H9 (cell line): ENCODE measurements at regions not wholly inside any gene's neighbourhood (a gene's known extent, or its start where the extent isn't known, plus 50 kb on each side); places are given as distances from the start of the nearest gene placed in this dataset.

Source experiments
- DNase-seq: peaks from one replicate; pipeline ENCODE4 v3.0.0-alpha.2; 2017
- H2AFZ ChIP-seq: one replicate; pipeline ENCODE4 v1.6.1; 2013; ENCODE audit warnings: mild to moderate bottlenecking, low read length, control low read depth, moderate library complexity
- H2AK5ac ChIP-seq: 2 replicates; pipeline ENCODE4 v1.6.1; 2013; ENCODE audit warnings: low read length, control low read depth, mixed read lengths; ENCODE audit not compliant: insufficient read length
- H2BK120ac ChIP-seq: one replicate; pipeline ENCODE4 v1.6.1; 2013; ENCODE audit warnings: low read depth, mild to moderate bottlenecking, low read length, control low read depth, inconsistent platforms; ENCODE audit not compliant: poor library complexity, severe bottlenecking
- H2BK12ac ChIP-seq: 2 replicates; pipeline ENCODE4 v1.6.1; 2013; ENCODE audit warnings: low read length, control low read depth, mixed read lengths, low read depth; ENCODE audit not compliant: insufficient read length
- H2BK15ac ChIP-seq: 2 replicates; pipeline ENCODE4 v1.6.1; 2013; ENCODE audit warnings: low read depth, low read length, control low read depth
- H2BK20ac ChIP-seq: one replicate; pipeline ENCODE4 v1.6.1; 2013; ENCODE audit warnings: low read depth, mild to moderate bottlenecking, low read length, control low read depth, inconsistent platforms; ENCODE audit not compliant: poor library complexity, severe bottlenecking
- H2BK5ac ChIP-seq: 2 replicates; pipeline ENCODE4 v1.6.1; 2013; ENCODE audit warnings: low read length, control low read depth, mixed read lengths; ENCODE audit not compliant: insufficient read length
- H3K14ac ChIP-seq: 2 replicates; pipeline ENCODE4 v1.6.1; 2013; ENCODE audit warnings: low read length, control low read depth; ENCODE audit not compliant: insufficient read depth
- H3K18ac ChIP-seq: 2 replicates; pipeline ENCODE4 v1.6.1; 2013; ENCODE audit warnings: low read depth, mild to moderate bottlenecking, mixed read lengths, low read length, control low read depth; ENCODE audit not compliant: insufficient read length
- H3K23ac ChIP-seq: 2 replicates; pipeline ENCODE4 v1.6.1; 2013; ENCODE audit warnings: low read length, control low read depth, mixed read lengths, low read depth; ENCODE audit not compliant: insufficient read length
- H3K23me2 ChIP-seq: 2 replicates; pipeline ENCODE4 v1.6.1; 2013; ENCODE audit warnings: low read depth, mild to moderate bottlenecking, mixed read lengths, low read length, control low read depth; ENCODE audit not compliant: insufficient read length, poor library complexity, severe bottlenecking
- H3K27ac ChIP-seq: 2 replicates; pipeline ENCODE4 v1.5.1; 2013; ENCODE audit warnings: low read length, control low read depth, mixed read lengths, low read depth; ENCODE audit not compliant: insufficient read length
- H3K27me3 ChIP-seq: 2 replicates; pipeline ENCODE4 v1.6.1; 2013; ENCODE audit warnings: low read length, control low read depth, inconsistent platforms; ENCODE audit not compliant: insufficient read depth
- H3K4ac ChIP-seq: 2 replicates; pipeline ENCODE4 v1.6.1; 2013; ENCODE audit warnings: low read depth, mild to moderate bottlenecking, control low read depth, inconsistent platforms, low read length, moderate library complexity
- H3K4me1 ChIP-seq: 2 replicates; pipeline ENCODE4 v1.6.1; 2013; ENCODE audit warnings: low read length, control low read depth, inconsistent platforms; ENCODE audit not compliant: insufficient read depth
- H3K4me2 ChIP-seq: 2 replicates; pipeline ENCODE4 v1.6.1; 2013; ENCODE audit warnings: low read length, control low read depth, mixed read lengths; ENCODE audit not compliant: insufficient read length, insufficient read depth
- H3K56ac ChIP-seq: 2 replicates; pipeline ENCODE4 v1.6.1; 2013; ENCODE audit warnings: low read depth, mild to moderate bottlenecking, mixed read lengths, low read length, control low read depth; ENCODE audit not compliant: insufficient read length
- H3K79me1 ChIP-seq: 2 replicates; pipeline ENCODE4 v1.6.1; 2013; ENCODE audit warnings: low read depth, mild to moderate bottlenecking, moderate library complexity, low read length, control low read depth, inconsistent platforms; ENCODE audit not compliant: insufficient read depth, poor library complexity, severe bottlenecking
- H3K79me2 ChIP-seq: 2 replicates; pipeline ENCODE4 v1.6.1; 2013; ENCODE audit warnings: low read length, control low read depth, inconsistent platforms; ENCODE audit not compliant: insufficient read depth
- H3K9ac ChIP-seq: 2 replicates; pipeline ENCODE4 v1.6.1; 2013; ENCODE audit warnings: low read length, control low read depth, mixed read lengths; ENCODE audit not compliant: insufficient read length; ENCODE audit errors: extremely low read depth
- H3K9me3 ChIP-seq: one replicate; pipeline ENCODE4 v1.6.1; 2013; ENCODE audit warnings: low read depth, low read length, inconsistent platforms; ENCODE audit not compliant: control insufficient read depth
- H3T11ph ChIP-seq: one replicate; pipeline ENCODE4 v1.6.1; 2013; ENCODE audit warnings: mild to moderate bottlenecking, low read length, control low read depth, inconsistent platforms
- H4K20me1 ChIP-seq: one replicate; pipeline ENCODE4 v1.6.1; 2013; ENCODE audit not compliant: control insufficient read depth, insufficient read length, insufficient read depth
- H4K5ac ChIP-seq: 2 replicates; pipeline ENCODE4 v1.6.1; 2013; ENCODE audit warnings: low read depth, mild to moderate bottlenecking, mixed read lengths, low read length, control low read depth; ENCODE audit not compliant: insufficient read length
- H4K8ac ChIP-seq: replicated peaks from 2 replicates; pipeline ENCODE4 v1.6.1; 2013; ENCODE audit warnings: low read length, control low read depth, mixed read lengths, low read depth; ENCODE audit not compliant: insufficient read length
- H4K91ac ChIP-seq: 2 replicates; pipeline ENCODE4 v1.6.1; 2013; ENCODE audit warnings: low read depth, mild to moderate bottlenecking, moderate library complexity, mixed read lengths, low read length, control low read depth; ENCODE audit not compliant: insufficient read length
- H3K27ac Mint-ChIP-seq, 3 experiments: 2 replicates in 2 of 3; 3 replicates in 1 of 3; pipeline ENCODE4 v1.8.0; 2020 to 2021; ENCODE audit warnings: mixed read lengths in 3 of 3, mild to moderate bottlenecking in 1 of 3, moderate library complexity in 1 of 3
- H3K27me3 Mint-ChIP-seq: 2 replicates; pipeline ENCODE4 v1.8.0; 2021; ENCODE audit warnings: low read depth, mild to moderate bottlenecking, moderate library complexity, mixed read lengths
- H3K36me3 Mint-ChIP-seq, 3 experiments: 2 replicates in 2 of 3; 3 replicates in 1 of 3; pipeline ENCODE4 v1.8.0; 2020 to 2021; ENCODE audit warnings: low read depth in 3 of 3, mixed read lengths in 3 of 3; ENCODE audit not compliant: insufficient read depth in 1 of 3
- H3K4me1 Mint-ChIP-seq, 2 experiments: 2 replicates each; pipeline ENCODE4 v1.8.0; 2020; ENCODE audit warnings: mixed read lengths in 2 of 2
- H3K4me3 Mint-ChIP-seq, 2 experiments: 2 replicates in 1 of 2; 3 replicates in 1 of 2; pipeline ENCODE4 v1.8.0; 2020 to 2021; ENCODE audit warnings: mild to moderate bottlenecking in 2 of 2, mixed read lengths in 2 of 2, moderate library complexity in 1 of 2
- H3K9me3 Mint-ChIP-seq, 2 experiments: 2 replicates in 1 of 2; 3 replicates in 1 of 2; pipeline ENCODE4 v1.8.0; 2020; ENCODE audit warnings: mild to moderate bottlenecking in 2 of 2, mixed read lengths in 2 of 2, moderate library complexity in 1 of 2
- CTCF ChIP-seq: fragments of 200-600 bp; sonication (generic); conservative IDR thresholded peaks from 3 replicates; pipeline ENCODE4 v1.8.0; 2021; ENCODE audit warnings: antibody characterized with exemption, mild to moderate bottlenecking
- WGBS: extraction: QIAGEN DNeasy Blood & Tissue Kit; methylation state at CpG from one replicate; pipeline ENCODE4 v1.1.7; 2013; ENCODE audit warnings: missing lambda C conversion rate, low lambda C conversion rate, mixed read lengths; ENCODE audit not compliant: insufficient read length; ENCODE audit errors: extremely low coverage; 5-methylcytosine and 5-hydroxymethylcytosine counted together

- H4K20me1 ChIP-seq: no peaks in the 10 kb centered on the region
- Mint-ChIP-seq H3K27ac (peak overlapping the region in 1 of 3 experiments; percentile 58; a peak in 1 of 7 replicates), H3K4me1 (peaks cover 7 to 18% of the 10 kb centered on the region in 2 experiments), H3K27me3 (no peaks in the 10 kb centered on the region), H3K36me3 (no peaks in the 10 kb centered on the region), H3K4me3 (no peak overlapping the region), H3K9me3 (no peaks in the 10 kb centered on the region)
- H2BK15ac ChIP-seq: no peak overlapping the region
- H2BK12ac ChIP-seq: no peak overlapping the region
- H4K5ac ChIP-seq: no peak overlapping the region
- no peak for TF ChIP-seq CTCF
- no peak overlapping the region for H3T11ph ChIP-seq
- H3K56ac ChIP-seq: no peak overlapping the region
- no peak overlapping the region for H2BK120ac ChIP-seq
- H4K8ac ChIP-seq: no peak overlapping the region
- H3K4me2 ChIP-seq: no peak overlapping the region
- H3K4me1 ChIP-seq: no peaks in the 10 kb centered on the region
- no peak overlapping the region for H3K18ac ChIP-seq
- H2BK20ac ChIP-seq: no peak overlapping the region
- no peaks in the 10 kb centered on the region for H3K27me3 ChIP-seq
- no peak overlapping the region for H3K23ac ChIP-seq
- no peaks in the 10 kb centered on the region for H3K23me2 ChIP-seq
- WGBS: no CpG with 5 or more reads among the region's 7 CpGs
- H3K79me2 ChIP-seq: no peaks in the 10 kb centered on the region
- no peak overlapping the region for H3K14ac ChIP-seq
- peak overlapping the region; percentile 22 for H2AFZ ChIP-seq
- no peaks in the 10 kb centered on the region for H3K9me3 ChIP-seq
- H3K79me1 ChIP-seq: no peaks in the 10 kb centered on the region
- H3K27ac ChIP-seq: no peak overlapping the region
- H2BK5ac ChIP-seq: no peak overlapping the region
- no peak overlapping the region for H2AK5ac ChIP-seq
- H3K4ac ChIP-seq: no peak overlapping the region
- H4K91ac ChIP-seq: no peak overlapping the region
- no peak for DNase-seq
- H3K9ac ChIP-seq: no peak overlapping the region
Observed at GRCh38 chr4:179584101-179584500, 2141.9 kb upstream of the AGA start.
